Hepatocyte (in vitro differentiated cells): ENCODE measurements at regions not wholly inside any gene's neighbourhood (a gene's known extent, or its start where the extent isn't known, plus 50 kb on each side); places are given as distances from the start of the nearest gene placed in this dataset.
"Not testable (repeated sequence)": the region's sequence is repeated elsewhere in the genome, so short reads cannot be mapped to it uniquely, and the experiment has no call there.

ENCODE experiments used
- DNase-seq: peaks from one replicate; pipeline ENCODE4 v3.0.0-alpha.2; 2016; ENCODE audit warnings: low spot score
- H2AFZ ChIP-seq: fragments of 200-600 bp; sonication (generic); 2 replicates; pipeline ENCODE4 v1.6.0; 2016; ENCODE audit warnings: antibody characterized with exemption, mild to moderate bottlenecking
- H3K27ac ChIP-seq: fragments of 200-600 bp; sonication (generic); 2 replicates; pipeline ENCODE4 v1.5.1; 2016; ENCODE audit warnings: mild to moderate bottlenecking
- H3K27me3 ChIP-seq: fragments of 200-600 bp; sonication (generic); 2 replicates; pipeline ENCODE4 v1.6.1; 2016
- H3K36me3 ChIP-seq: fragments of 200-600 bp; sonication (generic); replicated peaks from 2 replicates; pipeline ENCODE4 v1.5.1; 2016; ENCODE audit warnings: low read depth; ENCODE audit not compliant: insufficient read depth
- H3K4me1 ChIP-seq: fragments of 200-600 bp; sonication (generic); 2 replicates; pipeline ENCODE4 v1.5.1; 2016; ENCODE audit warnings: mild to moderate bottlenecking, moderate library complexity; ENCODE audit not compliant: insufficient read depth
- H3K4me2 ChIP-seq: fragments of 200-600 bp; sonication (generic); 2 replicates; pipeline ENCODE4 v1.6.0; 2016
- H3K4me3 ChIP-seq: fragments of 200-600 bp; sonication (generic); 2 replicates; pipeline ENCODE4 v1.5.1; 2016; ENCODE audit warnings: mild to moderate bottlenecking
- H3K79me2 ChIP-seq: fragments of 200-600 bp; sonication (generic); 2 replicates; pipeline ENCODE4 v1.6.0; 2017; ENCODE audit warnings: mild to moderate bottlenecking
- H3K9me2 ChIP-seq: fragments of 200-600 bp; sonication (generic); replicated peaks from 2 replicates; pipeline ENCODE4 v1.6.0; 2017; ENCODE audit warnings: mild to moderate bottlenecking; ENCODE audit not compliant: insufficient read depth
- H3K9me3 ChIP-seq: fragments of 200-600 bp; sonication (generic); 2 replicates; pipeline ENCODE4 v1.5.1; 2016; ENCODE audit warnings: low read depth, mild to moderate bottlenecking
- H4K20me1 ChIP-seq: fragments of 200-600 bp; sonication (generic); 2 replicates; pipeline ENCODE4 v1.6.0; 2016; ENCODE audit warnings: mild to moderate bottlenecking; ENCODE audit not compliant: insufficient read depth, poor library complexity, severe bottlenecking
- EZH2 ChIP-seq: fragments of 200-600 bp; sonication (generic); IDR thresholded peaks from 2 replicates; pipeline ENCODE4 v1.6.1; 2016; ENCODE audit warnings: antibody characterized with exemption, mild to moderate bottlenecking, borderline replicate concordance
- EZH2phosphoT487 ChIP-seq: fragments of 200-600 bp; sonication (generic); IDR thresholded peaks from one replicate; pipeline ENCODE4 v1.6.1; 2018; ENCODE audit warnings: antibody characterized with exemption, mild to moderate bottlenecking, low read depth, moderate library complexity; ENCODE audit not compliant: unreplicated experiment, severe bottlenecking
- WGBS: methylation state at CpG from one replicate; pipeline ENCODE4 v1.1.6; 2016; ENCODE audit warnings: low lambda C conversion rate; ENCODE audit errors: missing lambda C conversion rate; 5-methylcytosine and 5-hydroxymethylcytosine counted together
- TF ChIP-seq, protein P1 (sequence below): fragments of 200-600 bp; sonication (generic); IDR thresholded peaks from 2 replicates; pipeline ENCODE4 v1.5.1; 2016; ENCODE audit warnings: antibody characterized with exemption, mild to moderate bottlenecking; ENCODE audit not compliant: poor library complexity

DNA sequence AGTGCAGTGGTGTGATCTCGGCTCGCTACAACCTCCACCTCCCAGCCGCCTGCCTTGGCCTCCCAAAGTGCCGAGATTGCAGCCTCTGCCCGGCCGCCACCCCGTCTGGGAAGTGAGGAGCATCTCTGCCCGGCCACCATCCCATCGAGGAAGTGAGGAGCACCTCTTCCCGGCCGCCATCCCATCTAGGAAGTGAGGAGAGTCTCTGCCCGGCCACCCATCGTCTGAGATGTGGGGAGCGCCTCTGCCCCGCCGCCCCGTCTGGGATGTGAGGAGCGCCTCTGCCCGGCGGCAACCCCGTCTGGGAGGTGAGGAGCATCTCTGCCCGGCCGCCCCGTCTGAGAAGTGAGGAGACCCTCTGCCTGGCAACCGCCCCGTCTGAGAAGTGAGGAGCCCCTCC lies 88.5 kb upstream of the DCAF12L1 start:
- WGBS = 95% methylated on average over 7 of the region's 26 CpGs
- H3K79me2 ChIP-seq, H3K9me2 ChIP-seq, H3K4me3 ChIP-seq, H2AFZ ChIP-seq, DNase-seq, H4K20me1 ChIP-seq, H3K27me3 ChIP-seq, H3K36me3 ChIP-seq, H3K9me3 ChIP-seq, H3K4me1 ChIP-seq, H3K4me2 ChIP-seq, H3K27ac ChIP-seq: not testable (repeated sequence)

DNA sequence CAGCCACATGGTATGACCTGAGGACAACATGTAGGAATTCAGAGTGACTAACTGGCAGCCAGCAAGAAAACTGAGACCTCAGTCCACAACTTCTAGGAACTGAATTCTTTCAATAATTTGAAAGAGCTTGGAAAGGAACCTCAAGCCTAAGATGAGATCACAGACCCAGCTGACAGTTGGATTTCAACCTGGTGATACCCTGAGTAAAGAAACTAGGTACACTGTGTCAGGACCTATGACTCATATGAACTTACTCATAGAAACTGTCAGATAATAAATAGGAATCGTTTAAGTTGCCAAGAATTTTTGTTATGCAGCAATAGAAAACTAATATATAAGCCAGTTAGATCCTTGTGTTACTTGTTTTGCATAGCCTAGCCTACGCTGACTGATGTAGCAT lies 102.4 kb upstream of the DCAF12L1 start:
- Histone ChIP-seq H3K79me2 (no peaks in the 10 kb centered on the region), H4K20me1 (no peaks in the 10 kb centered on the region), H3K27ac (peak overlapping the region; percentile 20), H3K36me3 (no peaks in the 10 kb centered on the region), H3K4me2 (no peak overlapping the region), H3K9me2 (no peaks in the 10 kb centered on the region), H3K27me3 (no peaks in the 10 kb centered on the region), H2AFZ (no peak overlapping the region), H3K4me3 (no peak overlapping the region), H3K9me3 (no peaks in the 10 kb centered on the region), H3K4me1 (no peaks in the 10 kb centered on the region)
- WGBS = 52% methylated on average over 2 of the region's 2 CpGs
- TF ChIP-seq, protein P1, sequence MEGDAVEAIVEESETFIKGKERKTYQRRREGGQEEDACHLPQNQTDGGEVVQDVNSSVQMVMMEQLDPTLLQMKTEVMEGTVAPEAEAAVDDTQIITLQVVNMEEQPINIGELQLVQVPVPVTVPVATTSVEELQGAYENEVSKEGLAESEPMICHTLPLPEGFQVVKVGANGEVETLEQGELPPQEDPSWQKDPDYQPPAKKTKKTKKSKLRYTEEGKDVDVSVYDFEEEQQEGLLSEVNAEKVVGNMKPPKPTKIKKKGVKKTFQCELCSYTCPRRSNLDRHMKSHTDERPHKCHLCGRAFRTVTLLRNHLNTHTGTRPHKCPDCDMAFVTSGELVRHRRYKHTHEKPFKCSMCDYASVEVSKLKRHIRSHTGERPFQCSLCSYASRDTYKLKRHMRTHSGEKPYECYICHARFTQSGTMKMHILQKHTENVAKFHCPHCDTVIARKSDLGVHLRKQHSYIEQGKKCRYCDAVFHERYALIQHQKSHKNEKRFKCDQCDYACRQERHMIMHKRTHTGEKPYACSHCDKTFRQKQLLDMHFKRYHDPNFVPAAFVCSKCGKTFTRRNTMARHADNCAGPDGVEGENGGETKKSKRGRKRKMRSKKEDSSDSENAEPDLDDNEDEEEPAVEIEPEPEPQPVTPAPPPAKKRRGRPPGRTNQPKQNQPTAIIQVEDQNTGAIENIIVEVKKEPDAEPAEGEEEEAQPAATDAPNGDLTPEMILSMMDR = no peak
- no peak for TF ChIP-seq EZH2
- DNase-seq = peak; percentile 4

DNA sequence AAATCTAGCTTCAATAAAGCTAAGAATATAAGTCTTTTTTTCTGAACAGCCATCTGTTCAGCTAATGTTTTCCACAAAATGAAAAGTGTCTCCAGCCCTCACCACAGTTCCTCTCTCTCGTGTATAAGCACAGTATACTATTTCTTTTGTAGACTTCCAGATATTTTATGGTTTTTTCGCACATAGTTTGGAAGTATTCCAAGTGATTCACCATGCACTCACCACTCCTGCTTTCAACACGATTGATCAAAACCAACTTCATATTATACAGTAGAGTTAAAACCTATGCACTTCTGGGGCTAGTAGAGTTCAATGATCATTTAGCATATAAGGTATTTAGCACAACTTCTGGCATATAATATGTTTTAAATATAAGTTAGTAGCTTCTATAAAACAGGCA lies 105.8 kb upstream of the DCAF12L1 start:
- H3K27ac ChIP-seq = no peak overlapping the region
- H3K27me3 ChIP-seq = no peaks in the 10 kb centered on the region
- no peaks in the 10 kb centered on the region for H3K9me3 ChIP-seq
- no peaks in the 10 kb centered on the region for H3K36me3 ChIP-seq
- WGBS = 52% methylated on average over 3 of the region's 3 CpGs
- no peaks in the 10 kb centered on the region for H4K20me1 ChIP-seq
- no peaks in the 10 kb centered on the region for H3K4me1 ChIP-seq
- no peak overlapping the region for H3K4me2 ChIP-seq
- H3K4me3 ChIP-seq = no peak overlapping the region
- H3K9me2 ChIP-seq = no peaks in the 10 kb centered on the region
- DNase-seq = no peak
- no peak overlapping the region for H2AFZ ChIP-seq
- no peaks in the 10 kb centered on the region for H3K79me2 ChIP-seq
- no peak for TF ChIP-seq EZH2
- TF ChIP-seq, protein P1 = no peak
- TF ChIP-seq EZH2phosphoT487 = no peak

DNA sequence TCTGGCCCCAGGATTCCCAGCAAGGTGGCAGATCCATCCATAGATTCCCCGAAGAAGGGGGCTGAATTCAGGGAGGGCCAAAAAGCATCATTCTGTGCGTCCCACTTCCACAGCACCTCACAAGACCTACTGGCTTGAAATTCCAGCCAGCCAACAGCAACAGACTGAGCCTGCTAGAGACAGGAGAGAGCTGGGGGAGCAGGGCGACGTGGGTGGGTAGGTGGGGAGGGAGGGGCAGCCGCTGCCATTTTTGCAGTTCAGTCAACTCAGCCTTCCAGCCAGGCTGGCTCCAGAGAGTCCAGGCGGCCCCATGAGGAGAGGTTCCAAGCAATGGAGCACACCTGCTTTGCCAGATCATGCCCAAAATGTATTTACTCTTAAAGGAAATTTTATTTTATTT lies 117.6 kb upstream of the DCAF12L1 start:
- no peak overlapping the region for H3K4me3 ChIP-seq
- no peaks in the 10 kb centered on the region for H3K79me2 ChIP-seq
- no peak overlapping the region for H3K4me2 ChIP-seq
- no peaks in the 10 kb centered on the region for H3K4me1 ChIP-seq
- H3K27me3 ChIP-seq = no peaks in the 10 kb centered on the region
- WGBS = 72% methylated on average over 6 of the region's 6 CpGs
- H3K9me3 ChIP-seq = no peaks in the 10 kb centered on the region
- H3K36me3 ChIP-seq = no peaks in the 10 kb centered on the region
- TF ChIP-seq, protein P1 = no peak
- TF ChIP-seq EZH2 = no peak
- no peak for TF ChIP-seq EZH2phosphoT487
- no peaks in the 10 kb centered on the region for H4K20me1 ChIP-seq
- no peak overlapping the region for H2AFZ ChIP-seq
- no peaks in the 10 kb centered on the region for H3K9me2 ChIP-seq
- DNase-seq = no peak
- H3K27ac ChIP-seq = no peak overlapping the region

DNA sequence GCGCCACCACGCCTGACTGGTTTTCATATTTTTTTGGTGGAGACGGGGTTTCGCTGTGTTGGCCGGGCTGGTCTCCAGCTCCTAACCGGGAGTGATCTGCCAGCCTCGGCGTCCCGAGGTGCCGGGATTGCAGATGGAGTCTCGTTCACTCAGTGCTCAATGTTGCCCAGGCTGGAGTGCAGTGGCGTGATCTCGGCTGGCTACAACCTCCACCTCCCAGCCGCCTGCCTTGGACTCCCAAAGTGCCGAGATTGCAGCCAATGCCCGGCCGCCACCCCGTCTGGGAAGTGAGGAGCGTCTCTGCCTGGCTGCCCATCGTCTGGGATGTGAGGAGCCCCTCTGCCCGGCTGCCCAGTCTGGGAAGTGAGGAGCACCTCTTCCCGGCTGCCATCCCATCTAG lies 120.8 kb upstream of the DCAF12L1 start:
- not testable (repeated sequence) for H2AFZ ChIP-seq, H3K27ac ChIP-seq, H3K27me3 ChIP-seq, H3K4me1 ChIP-seq, H3K4me3 ChIP-seq, H4K20me1 ChIP-seq, H3K36me3 ChIP-seq, H3K9me2 ChIP-seq, DNase-seq, H3K79me2 ChIP-seq, H3K4me2 ChIP-seq, H3K9me3 ChIP-seq
- WGBS = 90% methylated on average over 19 of the region's 22 CpGs

DNA sequence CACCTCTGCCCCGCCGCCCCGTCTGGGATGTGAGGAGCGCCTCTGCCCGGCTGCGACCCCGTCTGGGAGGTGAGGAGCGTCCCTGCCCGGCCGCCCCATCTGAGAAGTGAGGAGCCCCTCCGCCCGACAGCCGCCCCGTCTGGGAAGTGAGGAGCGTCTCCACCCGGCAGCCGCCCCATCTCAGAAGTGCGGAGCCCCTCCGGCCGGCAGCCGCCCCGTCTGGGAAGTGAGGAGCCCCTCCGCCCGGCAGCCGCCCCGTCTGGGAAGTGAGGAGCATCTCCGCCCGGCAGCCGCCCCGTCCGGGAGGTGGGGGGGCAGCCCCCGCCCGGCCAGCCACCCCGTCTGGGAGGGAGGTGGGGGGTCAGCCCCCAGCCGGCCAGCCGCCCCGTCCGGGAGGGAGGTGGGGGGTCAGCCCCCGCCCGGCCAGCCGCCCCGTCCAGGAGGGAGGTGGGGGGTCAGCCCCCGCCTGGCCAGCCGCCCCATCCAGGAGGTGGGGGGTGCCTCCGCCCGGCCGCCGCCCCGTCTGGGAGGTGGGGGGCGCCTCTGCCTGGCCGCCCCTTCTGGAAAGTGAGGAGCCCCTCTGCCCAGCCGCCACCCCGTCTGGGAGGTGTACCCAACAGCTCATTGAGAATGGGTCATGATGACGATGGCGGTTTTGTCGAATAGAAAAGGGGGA lies 121.3 kb upstream of the DCAF12L1 start:
- not testable (repeated sequence) for H3K4me2 ChIP-seq, H3K4me1 ChIP-seq, H2AFZ ChIP-seq, H3K4me3 ChIP-seq, H3K79me2 ChIP-seq, H3K27ac ChIP-seq, H3K9me3 ChIP-seq, H3K36me3 ChIP-seq, H4K20me1 ChIP-seq, H3K9me2 ChIP-seq, DNase-seq, H3K27me3 ChIP-seq
- WGBS = 93% methylated on average over 5 of the region's 56 CpGs
